ENCODE measurements at regions not wholly inside any gene's neighbourhood (a gene's known extent, or its start where the extent isn't known, plus 50 kb on each side); places are given as distances from the start of the nearest gene placed in this dataset.

DNA sequence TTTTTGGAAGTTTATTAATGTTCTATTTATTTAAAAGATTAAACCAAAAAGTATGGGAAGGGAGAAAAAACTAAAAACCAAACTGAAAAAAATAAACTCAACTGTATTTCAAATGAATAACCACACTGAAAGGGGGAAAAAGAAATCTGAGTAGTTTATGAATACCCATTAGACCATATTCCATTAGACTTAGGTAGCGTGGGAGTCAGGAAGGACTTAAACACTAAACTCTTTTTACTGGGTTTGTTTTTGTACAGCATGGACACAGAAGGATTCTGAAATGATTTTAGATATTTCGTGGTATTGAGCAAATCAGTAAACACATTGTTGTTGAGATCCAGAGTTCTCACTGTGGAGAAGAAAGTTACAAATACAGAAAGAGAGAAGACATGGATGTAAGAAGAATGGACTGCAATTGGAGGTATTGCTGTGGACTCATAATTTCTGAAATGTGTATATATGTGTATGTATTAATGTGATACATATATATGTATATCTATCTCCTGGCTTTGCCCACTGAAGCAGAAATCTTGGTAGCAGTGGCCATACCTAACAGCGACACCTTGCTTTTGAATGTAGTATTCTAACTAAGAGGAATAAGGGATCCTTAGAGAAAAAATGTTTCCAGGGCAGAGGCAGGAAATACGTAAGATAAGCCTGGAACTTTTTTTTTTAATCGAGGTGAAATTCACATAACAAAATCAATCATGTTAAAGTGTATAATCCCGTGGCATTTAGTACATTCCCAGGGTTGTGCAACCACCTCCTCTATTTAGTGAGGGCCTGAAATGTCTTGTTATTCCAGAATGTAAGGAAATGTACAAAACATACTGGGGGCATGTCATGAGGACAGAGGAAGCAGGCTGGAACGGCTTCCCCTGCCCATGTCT, 228.8 kb downstream of the SMARCA2 start:
- no peak for DNase-seq
- intact Hi-C loops (cut with DNase I): loop anchor here (5.0 kb wide), 1 partner anchor 378 kb away; the partner anchor contains the start of gene VLDLR

DNA sequence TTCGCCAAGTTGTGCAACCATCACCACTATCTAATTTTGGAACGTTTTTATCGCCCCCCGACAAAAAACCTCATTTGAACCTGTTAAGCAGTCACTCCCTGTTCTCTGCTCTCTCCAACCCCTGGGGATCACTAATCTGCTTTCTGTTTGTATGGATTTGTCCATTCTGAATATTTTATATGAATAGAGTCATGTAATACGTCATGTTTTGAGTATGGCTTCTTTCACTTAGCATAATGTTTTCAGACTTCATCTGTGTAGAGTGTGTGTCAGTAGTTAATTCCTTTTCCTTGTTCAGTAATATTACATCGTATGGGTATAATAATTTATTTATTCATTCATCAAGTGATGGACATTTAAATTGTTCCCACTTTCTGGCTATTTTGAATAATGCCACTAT, 232.2 kb downstream of the SMARCA2 start:
- DNase-seq: no peak
- intact Hi-C loops (cut with DNase I): no loop called here

DNA sequence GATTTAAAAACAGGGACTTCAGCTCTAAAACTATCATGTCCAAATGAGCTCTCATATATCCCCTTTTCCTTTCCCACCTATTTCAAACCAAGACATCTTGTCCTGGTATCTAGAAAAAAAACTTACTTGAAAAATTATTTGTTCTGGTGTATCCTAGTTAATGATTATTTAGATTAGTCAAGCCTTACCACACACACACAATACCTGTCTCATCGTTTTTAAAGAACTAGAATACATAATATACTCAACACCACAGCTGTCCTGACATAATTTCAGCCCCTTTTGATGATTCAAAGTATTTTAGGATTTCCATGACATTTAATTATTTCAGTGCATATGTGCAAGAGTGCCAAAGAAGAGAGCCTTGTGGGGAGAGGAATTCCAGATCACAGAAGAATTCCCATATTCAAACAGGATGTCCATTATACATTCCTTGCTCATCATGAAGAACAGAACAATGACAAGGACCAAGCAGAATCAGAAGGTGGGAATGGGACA, 233.7 kb downstream of the SMARCA2 start:
- intact Hi-C loops (cut with DNase I): no loop called here
- no peak for DNase-seq

DNA sequence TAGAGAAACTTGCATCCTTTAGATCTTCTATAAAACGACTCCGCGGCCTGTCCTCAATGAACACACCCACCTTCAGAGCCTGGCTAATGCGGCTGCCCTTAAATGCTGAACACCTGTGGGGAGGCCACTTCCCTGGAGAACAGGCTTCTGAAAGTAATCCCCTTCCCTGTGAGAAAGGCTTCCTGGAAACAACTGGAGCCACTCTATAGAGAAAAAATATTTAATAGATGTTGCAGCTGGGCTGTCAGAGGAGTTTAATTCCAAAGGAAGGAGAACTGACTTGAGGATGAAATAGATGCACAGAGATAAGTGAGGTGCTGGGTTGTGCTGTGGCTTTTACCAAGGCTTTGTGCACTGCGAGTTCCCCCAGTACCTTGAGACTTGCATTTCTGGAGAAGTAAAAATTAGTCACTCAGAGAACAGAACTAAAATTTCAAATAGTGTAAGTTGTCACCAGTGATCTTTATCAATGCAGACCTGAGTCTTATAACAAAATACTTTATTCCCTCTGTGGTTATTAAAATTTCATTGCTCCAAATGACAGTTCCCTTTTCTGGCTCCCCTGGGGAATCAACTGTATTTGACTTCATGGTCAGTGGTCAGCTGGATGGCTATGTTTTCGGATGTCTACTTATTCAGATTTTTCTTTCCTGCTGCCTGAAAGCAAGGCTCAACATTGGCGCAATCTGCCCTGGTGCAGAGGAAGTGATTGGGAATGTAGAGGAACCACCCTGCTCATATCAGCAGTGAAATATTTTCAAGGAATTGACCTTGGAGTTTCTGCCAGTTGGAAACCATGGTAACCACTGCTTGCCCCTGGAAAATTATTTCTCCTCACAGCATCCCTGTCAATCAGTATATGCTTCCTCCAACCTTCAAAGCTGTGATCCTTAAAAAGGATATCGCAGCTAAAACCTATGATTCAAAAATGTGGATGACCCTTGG, 238.8 kb downstream of the SMARCA2 start:
- intact Hi-C loops (cut with DNase I): no loop called here
- no peak for DNase-seq

DNA sequence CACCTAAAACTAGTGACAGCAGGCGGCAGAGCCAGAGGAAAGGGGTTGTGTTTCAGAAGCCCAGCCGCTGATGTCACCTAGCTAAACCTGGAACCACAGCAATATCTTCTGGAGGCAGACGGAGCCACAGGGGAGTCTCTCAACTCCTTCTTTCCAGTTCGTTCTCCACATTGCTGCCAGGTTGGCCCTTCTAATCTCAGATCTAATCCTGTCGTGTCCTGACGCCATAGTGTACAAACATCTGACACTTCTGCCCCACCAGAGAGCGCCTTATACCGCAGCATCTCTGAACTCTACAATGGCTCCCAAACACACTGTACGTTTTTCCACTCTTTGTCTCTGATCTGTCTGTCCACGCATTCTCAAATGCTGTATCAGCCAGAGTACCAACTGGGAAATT, 240.0 kb downstream of the SMARCA2 start:
- intact Hi-C loops (cut with DNase I): no loop called here
- no peak for DNase-seq

DNA sequence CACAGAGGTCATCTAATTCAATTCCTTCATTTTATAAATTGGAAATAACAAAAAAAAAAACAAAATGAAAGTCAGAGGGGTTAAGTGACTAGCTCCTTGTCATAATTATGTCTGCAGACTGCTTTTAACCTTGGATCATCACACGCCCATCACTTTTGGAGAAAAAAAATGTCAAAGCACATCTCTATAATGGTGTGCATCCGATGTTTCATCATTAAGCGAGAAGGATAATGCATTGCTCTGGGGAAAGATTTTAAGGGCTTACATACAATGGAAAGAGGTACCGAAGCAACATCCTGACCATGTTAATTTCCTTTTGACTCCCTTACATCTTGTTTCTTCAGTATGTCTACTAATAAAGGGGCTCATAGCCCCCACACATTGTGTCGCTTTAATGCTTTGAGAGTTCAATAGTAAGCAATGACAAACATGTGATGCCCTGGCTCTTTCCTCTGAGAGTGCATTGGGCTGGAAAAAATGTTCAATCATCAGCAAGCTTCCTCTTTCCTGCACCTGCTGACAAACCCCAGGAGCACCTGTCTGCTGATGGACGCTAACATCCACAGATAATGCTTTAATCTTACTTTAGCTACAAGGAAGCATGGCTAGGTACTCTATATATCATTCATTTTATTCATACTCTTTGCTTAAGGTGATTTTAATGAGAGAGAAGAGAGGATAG, 242.2 kb downstream of the SMARCA2 start:
- no peak for DNase-seq
- intact Hi-C loops (cut with DNase I): no loop called here

DNA sequence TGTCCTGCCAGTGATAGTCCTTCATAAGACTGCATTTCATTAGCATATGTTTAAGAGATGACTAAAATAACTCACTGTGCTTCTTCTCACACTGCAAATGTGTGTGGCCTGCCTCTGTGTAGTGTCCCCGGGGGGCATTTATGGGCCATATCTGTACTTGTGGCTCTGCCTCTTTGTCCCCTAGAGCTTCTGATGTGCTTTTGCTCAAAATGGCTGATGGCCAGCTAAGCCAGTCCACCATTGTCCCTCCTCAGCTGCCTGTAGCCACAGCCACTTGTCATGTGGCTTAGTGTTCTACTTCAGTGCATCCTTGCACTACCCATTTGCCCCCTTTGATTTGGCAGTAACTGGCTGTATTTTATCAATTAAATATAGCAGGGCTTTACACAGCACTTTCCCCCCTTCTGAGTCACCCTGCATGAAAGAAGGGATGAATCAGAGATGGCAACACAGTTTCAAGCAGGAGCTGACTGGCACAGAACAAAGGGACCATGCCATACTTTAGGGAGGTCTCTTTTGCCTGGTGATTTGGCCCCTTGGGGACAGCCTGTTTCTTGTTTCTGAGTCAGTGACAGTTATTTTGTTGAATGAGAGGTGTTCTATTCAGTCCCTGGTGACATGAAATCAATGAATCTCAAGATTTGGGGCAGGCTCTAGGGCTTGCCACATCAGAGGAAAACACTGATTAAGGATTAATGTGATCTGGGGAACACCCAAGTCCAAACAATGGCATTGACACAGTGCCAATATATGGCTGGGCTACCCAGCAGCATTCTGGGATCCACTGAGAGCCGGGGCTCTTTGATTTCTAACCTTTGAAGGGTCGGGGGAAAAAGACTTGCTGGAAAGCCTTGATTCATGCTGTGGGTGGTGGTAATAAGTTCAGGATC, 245.5 kb downstream of the SMARCA2 start:
- DNase-seq: peak in 6 of 42 donors; percentile 10 to 71 (median 26)
- intact Hi-C loops (cut with DNase I): no loop called here

DNA sequence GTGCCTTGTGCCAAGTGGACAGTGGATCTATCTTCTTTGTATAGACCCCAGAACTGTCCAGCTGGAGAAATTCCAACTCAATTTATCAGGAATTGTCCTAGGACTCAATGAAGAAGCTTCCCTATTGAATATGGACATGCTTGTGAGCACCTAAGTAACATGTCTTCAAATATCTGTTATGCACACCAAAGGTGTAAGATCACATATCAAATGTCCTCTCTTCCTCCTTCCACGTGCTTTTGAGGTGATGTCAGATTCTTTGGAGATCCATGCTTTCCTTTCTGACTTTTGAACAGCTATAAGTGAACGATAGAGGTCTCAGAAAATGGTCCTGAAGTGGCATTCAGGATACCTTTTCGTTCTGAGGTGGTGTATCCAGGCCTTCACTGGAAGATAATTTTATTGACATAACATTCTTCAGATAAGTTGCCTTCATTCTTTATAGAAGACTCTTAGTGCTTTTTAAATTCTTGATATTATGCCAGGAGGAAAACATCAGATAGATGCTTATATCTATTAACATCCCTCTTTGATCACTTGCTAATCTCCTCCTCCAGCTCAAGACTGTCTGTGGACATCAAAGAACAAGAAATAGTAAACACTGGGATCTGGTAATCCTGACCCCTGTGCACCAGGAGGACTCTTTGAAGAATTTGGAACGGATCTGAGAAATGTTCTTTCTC, 246.4 kb downstream of the SMARCA2 start:
- no peak for DNase-seq
- intact Hi-C loops (cut with DNase I): no loop called here

DNA sequence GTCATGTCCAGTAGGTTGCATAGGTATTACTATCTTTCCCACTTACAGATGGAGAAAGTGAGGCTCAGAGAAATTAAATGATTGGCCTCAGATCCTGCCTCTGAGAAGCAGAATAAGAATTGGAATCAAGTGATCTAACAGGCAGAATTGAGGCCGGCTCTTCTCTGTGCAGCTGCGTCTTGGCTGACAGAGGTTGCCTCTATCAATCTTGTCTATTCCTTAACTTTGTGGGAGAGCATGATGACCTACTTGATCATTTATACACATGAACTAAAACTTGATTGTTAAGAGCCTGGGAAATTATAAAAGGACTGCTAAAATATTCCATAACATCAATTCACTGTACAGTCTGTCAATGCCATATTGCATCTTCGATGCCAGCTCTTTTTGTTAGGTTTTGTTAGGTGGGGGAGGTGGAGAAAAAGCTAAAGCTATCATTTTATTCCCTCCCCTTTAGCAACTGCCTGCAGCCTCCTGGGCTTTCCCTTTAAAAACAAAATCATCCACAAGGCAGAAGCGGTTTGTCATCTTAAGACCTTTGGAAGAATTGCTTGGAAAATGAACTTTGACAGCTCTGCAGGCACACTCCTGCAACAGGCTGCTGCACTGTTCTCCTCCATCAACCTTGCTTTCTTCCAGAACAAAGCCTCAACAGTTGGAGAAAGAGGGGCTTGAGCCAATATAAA, 247.4 kb downstream of the SMARCA2 start:
- no peak for DNase-seq
- intact Hi-C loops (cut with DNase I): no loop called here

DNA sequence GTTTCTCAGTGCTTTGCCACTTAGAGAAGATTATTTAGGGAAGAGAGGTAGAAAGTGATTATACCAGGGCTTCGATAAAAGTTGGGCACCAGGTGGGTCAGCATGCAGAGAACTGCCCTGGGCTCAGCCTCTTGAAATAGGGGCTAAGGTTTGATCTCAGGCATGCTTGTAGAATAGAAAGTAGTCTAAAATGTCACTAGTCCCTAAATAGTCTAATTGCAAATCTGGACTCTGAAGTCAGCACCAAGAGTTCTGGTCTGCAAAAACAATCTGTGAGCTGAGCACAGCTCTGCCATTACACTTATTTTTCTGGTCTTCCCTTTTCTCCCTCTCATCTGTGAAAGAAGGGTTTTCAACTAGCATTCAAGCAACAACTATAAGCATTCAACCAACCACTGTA, 248.0 kb downstream of the SMARCA2 start:
- intact Hi-C loops (cut with DNase I): no loop called here
- no peak for DNase-seq

DNA sequence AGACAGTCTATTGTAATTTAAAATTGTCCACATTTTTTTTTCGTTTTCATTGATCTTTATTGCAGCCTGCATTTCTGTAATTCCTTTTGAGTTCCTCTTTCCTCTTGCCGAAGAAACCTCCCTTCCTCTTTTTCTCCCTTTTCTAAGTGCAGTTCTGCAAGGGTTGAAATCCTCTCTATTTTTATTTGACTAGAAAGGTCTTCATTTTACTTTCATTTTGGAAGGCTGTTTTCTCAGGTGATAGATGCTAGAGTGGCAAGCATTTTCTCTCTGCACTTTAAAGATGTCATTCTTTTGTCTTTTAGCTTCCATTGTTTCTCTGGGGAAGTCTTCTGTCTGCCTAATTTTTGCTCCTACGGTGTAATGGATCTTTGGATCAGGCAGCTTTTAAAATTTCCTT, 248.5 kb downstream of the SMARCA2 start:
- intact Hi-C loops (cut with DNase I): no loop called here

DNA sequence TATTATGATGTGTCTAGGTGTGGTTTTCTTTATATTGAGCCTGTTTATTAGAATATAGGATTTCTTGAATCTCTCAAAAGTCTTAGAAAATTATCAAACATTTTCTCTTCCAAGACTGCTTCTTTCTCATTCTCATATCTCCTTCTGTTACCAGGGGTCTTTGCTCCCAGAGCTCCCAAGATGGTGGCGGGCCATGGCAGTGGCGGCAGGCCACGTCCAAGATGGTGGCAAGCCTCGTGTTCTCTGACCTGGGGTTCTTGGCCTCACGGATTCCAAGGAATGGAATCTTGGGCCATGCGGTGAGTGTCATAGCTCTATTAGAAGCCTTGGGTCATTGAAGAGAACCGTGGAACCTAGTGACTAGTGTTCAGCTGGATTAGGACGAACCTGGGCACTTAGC, 248.9 kb downstream of the SMARCA2 start:
- intact Hi-C loops (cut with DNase I): no loop called here
- DNase-seq: no peak

More for the DNA sequence above, 248.5 kb downstream of the SMARCA2 start:
- no peak for DNase-seq

DNA sequence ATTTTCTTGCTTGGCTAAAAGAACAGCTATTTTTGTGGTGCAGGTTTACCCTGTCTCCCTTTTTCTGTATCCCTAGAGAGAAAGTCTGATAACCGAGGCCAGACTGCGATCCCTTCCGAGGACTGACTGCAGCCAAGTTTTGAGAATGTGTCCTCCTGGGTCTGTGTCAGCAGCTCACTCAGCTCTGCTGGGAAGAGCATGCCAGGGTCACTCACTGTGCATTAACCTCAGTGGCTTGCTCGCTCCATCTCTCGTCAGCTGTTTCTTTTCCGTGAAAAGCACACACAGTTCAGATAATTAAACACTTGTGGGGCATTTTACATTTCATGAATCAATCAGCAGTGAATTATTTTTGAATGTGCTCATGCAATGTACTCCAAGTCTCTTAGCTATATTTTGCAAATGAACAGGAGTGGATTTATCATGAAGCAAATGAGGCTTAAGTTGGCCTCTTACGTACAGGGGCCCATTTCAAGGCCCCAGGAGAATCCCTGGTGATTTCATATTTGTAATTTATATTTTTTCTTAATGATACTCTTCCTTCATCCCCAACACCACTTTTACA, 252.1 kb downstream of the SMARCA2 start:
- peak in 1 of 42 donors; percentile 2 for DNase-seq
- intact Hi-C loops (cut with DNase I): no loop called here

DNA sequence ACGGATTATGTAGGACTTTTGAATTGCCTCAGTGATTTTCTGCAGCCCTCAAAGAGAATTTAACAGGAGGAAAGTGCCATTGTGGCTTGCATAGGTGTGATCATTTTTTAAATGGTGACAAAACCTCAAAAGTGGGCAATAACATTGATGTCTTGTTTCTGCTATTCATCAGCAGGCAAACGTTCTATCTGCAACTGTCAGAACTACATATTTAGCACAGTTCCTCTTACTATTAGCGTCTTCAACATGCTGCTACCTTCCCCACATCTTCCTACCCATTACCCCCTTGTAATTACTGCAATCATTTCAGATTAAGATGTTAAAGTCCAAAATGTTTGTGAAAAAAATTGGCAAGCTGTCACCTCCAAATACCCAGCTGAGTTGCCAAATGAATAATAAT, 254.6 kb downstream of the SMARCA2 start:
- intact Hi-C loops (cut with DNase I): no loop called here
- DNase-seq: no peak

DNA sequence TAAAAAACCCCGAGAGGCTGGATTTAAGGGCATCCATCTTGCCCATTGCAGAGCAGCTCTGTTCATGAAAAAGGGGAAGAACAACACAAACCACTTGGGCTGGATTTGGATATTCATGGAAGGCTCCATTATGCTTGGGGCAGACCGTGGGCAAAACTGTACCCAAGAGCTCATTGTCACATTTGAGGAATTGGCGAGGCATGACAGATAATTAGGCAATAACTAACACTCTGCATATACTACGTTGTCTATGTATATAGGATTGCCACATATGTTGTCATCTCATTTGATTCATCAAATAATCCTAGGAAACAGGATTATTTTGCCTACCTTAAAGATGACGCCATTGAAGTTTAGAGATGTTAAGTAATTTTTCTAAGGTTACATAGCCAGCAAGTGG, 255.4 kb downstream of the SMARCA2 start:
- intact Hi-C loops (cut with DNase I): no loop called here

DNA sequence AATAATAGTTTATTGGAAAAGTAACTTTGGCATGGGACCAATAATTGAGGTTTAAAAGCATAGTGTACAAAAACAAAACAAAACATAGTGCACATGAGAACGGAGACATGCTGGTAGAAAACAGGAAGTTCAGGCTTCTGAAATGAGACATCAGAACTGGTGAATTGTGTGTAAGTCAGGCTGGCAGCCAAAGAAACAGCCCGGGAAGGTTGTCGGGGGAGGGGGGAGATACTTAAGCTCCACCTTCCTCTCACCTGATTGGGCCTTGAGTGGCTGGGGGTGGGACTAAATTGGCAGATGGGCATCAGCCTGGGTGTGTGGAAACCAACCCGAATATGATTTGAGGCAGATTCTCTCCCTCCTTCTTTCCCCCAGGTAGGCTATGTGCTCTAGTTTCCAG, 256.3 kb downstream of the SMARCA2 start:
- peak in 19 of 42 donors; percentile 3 to 51 (median 32) for DNase-seq
- intact Hi-C loops (cut with DNase I): no loop called here

More for the DNA sequence above, 255.4 kb downstream of the SMARCA2 start:
- no peak for DNase-seq

DNA sequence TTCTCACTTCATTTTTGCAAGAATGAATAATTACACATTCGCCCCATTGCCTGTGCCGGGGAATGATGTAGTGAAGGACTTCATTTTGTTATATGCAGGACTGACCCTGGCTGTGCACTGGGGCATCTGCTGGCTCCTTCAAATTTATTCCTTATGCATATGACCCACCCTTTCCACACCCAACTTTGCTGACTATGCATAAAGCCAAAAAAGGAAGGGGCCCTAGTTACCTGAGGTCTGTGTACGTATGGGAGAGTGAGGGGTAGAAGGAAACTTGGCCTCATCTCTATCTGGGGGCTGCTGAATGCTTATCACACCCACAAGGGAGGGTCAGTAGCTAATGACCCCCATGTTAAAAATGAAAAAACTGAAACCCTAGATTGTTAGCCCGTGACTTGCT, 259.6 kb downstream of the SMARCA2 start:
- intact Hi-C loops (cut with DNase I): no loop called here
- no peak for DNase-seq

Data from head of caudate nucleus (tissue), 42 donors.